ENCODE measurements at regions not wholly inside any gene's neighbourhood (a gene's known extent, or its start where the extent isn't known, plus 50 kb on each side); places are given as distances from the start of the nearest gene placed in this dataset.

DNA sequence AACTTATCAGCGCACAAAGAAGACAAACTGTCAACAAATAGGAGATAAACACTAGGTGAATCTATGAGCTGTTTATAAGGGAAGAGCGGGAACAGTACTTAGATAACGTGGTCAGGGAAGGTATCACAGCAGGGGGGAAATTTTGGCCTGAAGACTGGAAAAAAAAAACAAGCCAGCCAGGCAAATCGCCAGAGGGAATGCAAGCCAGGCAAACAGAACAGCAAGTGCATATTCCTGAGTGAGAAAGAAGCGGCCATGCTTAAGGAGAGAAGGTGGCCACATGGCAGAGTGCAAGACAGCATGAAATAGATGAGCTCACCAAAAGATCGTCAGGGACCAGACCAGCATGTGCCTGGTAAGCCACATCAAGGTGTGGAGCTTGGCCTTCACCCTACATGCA, 466.5 kb upstream of the ARID1B start:
- no peak for FAIRE-seq

DNA sequence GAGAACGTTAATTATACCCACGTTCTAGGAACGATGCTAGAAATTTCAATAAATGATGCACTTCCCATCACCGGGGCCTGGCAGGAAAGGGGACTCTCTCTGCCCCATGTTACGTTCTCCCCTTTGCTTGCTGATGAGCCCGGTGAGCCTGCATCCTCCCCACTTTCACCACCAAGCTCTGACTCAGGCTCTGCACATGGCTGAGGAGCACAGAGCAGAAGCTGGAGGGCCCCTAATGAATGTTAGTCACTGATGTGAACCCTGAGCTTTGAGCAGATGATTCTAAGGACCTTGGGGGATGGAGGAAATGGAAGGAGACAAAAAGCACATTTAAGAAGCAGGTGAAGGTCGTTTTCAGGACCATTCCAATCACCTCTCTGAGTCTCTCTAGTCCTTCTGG, 468.2 kb upstream of the ARID1B start:
- FAIRE-seq (no peak), DNase-seq (ENCODE audit: low spot score) (no peak)

More for the DNA sequence above, 466.5 kb upstream of the ARID1B start:
- no peak for DNase-seq (ENCODE audit: low spot score)

DNA sequence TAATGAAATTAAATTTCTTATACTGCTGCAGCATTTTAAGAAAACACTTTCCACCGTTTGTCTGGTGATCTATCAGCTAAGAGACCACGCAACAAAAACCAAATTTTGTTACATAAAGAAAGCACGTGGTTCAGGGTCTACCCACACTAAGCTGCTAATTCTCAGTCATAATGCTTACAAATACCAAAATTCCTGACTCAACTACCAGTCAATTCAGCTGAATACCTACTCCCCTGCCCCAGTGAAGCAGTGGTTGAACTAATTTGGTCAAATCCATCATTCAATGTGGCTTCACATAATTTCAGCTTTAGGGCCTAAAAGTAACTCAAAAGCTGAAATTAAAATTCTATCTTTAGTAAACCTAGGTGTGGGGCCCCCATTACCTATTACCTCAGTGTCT, 468.6 kb upstream of the ARID1B start:
- FAIRE-seq = no peak
- DNase-seq (ENCODE audit: low spot score) = no peak

GRCh38 chr6:156306531-156306930, 470.6 kb upstream of the ARID1B start:
- FAIRE-seq (no peak), DNase-seq (ENCODE audit: low spot score) (no peak)

DNA sequence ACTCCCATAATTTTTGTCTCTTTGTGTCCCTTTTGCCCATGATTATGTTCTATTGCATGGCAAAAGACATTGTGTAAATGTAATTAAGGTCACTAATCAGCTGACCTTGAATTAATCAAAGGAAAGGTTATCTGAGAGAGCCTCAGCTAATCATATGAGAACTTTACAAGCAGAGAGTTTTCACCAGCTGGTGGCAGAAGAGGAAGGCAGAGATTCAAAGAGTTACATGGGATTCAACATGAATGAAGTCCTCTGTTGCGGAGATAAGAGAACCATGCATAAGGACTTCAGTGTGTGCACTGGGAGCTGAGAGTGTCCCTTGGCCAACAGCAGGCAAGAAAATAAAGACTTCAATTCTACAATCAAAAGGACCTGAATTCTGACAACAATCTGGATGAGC, 494.1 kb upstream of the ARID1B start:
- DNase-seq (ENCODE audit: low spot score) (no peak), FAIRE-seq (no peak)

DNA sequence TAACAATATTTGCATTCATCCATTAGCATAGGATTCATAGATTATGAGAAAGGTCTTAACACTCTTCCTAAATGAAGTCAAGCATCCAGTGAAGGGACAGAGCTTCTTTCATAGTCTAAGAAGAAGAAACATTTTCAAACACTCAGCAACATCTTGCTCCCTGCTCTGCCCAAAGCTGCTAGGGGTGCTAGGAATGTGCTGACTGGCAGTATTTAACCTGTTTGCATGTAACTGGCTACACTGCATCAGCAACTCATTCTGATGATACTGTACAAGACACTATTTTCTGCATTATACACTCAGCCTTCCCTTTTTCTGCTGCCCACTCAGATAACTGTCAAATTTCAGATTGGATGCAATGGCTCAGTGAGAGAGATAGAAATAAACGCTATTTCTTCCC, 495.1 kb upstream of the ARID1B start:
- no peak for DNase-seq (ENCODE audit: low spot score)
- FAIRE-seq = no peak

DNA sequence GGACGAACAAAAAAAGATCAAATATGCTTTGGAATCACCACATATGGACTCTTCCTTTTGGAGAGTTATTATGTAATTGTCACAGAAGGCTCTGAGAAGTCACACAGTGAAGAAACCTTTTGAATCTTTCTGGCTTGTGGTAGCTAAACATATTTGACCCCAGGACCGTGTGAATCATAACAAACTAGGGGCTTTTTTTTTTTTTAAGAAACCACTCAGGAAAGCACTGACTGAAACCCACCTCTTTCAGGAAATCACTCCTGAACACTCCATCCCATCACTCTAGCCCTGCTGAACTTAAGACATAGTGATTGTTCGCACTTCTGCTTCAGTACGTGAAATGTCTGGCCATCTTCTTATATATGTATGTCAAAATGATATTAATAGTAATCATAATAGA, 495.9 kb upstream of the ARID1B start:
- FAIRE-seq = no peak
- no peak for DNase-seq (ENCODE audit: low spot score)

DNA sequence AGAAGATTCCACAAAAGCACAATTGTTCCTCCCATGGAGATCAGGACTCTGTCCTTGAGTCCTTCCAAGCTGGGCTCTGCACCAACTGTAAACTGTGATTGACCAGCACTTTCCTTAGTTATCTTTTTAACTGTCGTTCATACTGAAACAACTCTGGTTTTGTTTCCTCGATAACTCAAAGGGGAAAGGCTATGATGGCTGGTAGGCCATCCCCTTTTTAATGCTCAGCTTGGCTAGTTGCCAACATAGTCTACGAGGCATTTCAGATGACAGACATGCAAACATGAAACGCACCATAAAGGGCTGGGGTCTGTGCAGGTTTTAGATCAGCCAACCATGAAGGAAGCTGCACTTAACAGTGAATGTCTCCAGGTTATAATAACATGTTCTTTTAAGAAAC, 497.1 kb upstream of the ARID1B start:
- FAIRE-seq (no peak), DNase-seq (ENCODE audit: low spot score) (no peak)

- DNase-seq (ENCODE audit: low spot score) = no peak
- FAIRE-seq = no peak
Observed at GRCh38 chr6:156279261-156279969, 497.8 kb upstream of the ARID1B start.

DNA sequence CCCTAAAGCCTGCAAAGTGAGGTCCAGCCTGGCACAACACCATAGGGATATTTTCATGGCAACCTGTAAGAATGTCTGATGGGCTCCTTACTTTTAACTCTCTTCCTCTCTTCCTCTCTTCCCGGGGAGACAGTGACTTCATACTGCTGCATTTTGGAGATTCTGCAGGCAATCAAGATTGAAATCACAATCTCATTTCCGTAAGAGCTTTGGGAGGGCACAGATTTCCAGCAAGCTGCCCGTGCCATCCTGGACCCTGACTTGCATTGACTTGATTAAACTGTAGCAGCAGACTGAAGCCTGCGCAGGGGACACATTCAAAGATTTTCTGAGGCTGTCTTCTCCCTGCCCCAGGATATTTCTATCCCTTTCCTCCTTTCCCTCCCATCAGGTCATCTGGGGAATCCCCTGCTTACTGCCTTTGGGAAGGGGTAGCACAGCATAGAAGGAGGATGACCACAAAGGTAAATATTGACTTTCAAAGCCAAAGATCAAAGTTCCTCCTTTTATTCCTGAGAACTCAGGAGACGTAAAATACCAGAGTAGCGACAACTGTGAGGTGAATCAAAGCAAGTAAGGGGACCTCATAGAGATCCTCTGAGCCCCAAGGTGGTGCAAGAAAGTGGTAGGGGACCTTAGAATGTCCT, 504.0 kb upstream of the ARID1B start:
- FAIRE-seq (no peak), DNase-seq (ENCODE audit: low spot score) (no peak)

- DNase-seq (ENCODE audit: low spot score) (no peak), FAIRE-seq (no peak)
Observed at GRCh38 chr6:156269751-156270369, 507.3 kb upstream of the ARID1B start.

DNA sequence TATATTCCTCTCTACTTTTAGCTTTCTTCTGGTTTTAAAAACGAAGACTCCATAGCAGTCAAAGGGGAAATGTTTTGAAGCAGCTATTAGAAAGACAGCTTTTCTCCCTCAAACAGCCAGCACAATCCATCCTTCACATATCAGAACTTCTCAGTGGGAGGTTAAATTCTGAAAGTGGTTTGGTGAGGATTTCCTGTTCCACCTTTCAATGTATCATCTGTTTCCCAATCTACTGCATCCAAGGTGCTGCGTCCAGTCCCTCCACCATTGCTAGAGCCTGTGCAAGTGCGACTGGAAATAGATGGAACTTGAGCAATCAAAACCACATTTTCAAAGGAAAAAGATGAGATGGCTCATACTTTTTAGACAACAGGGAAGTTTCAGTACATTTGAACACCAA, 508.3 kb upstream of the ARID1B start:
- FAIRE-seq = no peak

DNA sequence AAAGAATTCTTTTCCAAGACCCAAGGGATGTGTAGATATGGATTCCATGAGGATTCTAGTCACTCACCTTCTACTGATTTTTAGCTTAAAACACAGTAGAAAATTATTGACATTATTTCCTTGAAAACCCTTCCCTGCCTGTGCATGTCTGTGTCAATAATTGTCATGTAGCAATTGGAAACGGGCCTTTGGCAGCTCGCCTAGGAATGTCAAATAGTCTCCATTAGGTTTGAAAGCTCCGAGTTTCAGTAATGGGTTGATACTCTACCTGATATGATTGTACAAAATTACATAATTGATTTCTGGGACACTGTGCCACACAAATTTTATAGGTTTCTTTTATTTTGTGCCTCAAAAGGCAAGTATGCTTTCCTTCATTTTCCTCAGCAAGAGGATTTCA, 515.2 kb upstream of the ARID1B start:
- FAIRE-seq = no peak
- no peak for DNase-seq (ENCODE audit: low spot score)

More for the DNA sequence above, 508.3 kb upstream of the ARID1B start:
- no peak for DNase-seq (ENCODE audit: low spot score)

- DNase-seq (ENCODE audit: low spot score) = no peak
- FAIRE-seq = no peak
Observed at GRCh38 chr6:156260815-156261214, 516.4 kb upstream of the ARID1B start.

DNA sequence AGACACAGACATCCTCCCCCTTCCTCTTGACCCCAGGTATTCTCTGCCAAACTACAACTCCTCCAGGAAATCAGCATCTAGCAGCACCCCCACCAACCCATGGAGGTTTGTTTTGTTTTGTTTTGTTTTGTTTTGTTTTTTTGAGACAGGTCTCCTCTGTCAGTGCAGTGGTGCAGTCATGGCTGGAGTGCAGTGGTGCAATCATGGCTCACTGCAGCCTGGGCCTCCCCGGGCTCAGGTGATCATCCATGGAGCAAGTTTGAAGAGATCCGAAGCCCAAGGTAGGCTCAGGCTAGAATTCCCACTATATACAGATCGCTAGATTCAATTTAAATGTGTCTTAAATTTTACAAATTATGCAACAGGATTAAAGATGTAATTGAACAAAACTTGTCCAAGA, 518.2 kb upstream of the ARID1B start:
- DNase-seq (ENCODE audit: low spot score) (no peak), FAIRE-seq (no peak)

DNA sequence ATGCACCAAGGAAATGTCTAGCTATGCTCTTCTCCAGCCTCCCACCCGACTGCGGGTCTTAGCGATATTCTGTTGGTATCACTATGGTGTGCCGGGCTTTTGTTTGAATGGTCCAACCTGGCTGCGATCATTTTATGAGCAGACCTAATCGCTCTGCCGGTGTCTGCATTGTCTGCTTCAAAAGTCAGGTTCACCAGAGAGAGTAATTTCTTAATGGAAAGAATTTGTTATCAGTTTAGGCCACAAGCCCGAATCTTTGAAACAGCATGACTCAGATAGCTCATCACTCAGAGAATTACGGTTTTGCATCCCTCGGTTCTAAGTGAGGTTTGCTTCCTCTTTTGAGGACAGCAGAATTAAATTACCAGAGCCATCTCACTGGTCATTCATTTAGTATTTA, 521.0 kb upstream of the ARID1B start:
- no peak for DNase-seq (ENCODE audit: low spot score)
- FAIRE-seq = no peak

DNA sequence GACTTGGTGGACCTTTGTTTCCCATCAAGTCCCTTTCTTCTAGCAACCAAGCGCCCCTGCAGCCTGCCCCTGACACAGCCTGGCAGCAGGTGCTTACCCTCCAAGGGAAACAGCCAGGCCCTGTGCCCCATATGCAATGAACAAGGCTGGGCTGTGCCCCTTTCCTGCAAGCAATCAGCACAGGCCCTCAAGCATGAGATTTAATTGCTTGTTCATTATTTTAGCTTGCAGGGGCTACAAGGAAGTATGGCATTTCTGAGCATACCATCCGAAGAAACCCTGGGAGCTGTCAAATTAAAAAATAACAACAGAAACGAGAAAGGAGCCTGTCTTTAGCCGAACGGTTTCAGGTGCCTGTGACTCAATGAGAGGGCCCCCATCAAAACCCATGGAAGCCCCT, 522.9 kb upstream of the ARID1B start:
- FAIRE-seq = no peak
- no peak for DNase-seq (ENCODE audit: low spot score)

DNA sequence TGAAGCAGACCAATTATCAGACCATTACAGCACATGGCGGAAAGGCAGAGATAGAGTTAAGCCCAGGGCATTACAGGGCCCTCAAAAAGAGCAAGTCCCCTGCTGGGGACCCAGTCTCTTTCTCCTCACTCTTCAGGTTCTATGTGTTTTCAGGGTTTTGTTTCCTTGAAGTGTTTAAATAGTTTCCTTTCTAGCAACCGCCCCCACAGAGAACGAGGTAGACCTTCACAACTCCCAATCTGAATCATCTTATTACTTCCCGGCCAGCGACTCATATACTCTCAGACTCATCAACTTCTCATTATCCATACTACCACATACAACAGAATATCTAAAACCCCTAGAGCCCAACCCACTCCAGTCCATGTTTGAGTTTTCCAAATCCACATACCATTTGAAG, 526.6 kb upstream of the ARID1B start:
- FAIRE-seq = no peak
- no peak for DNase-seq (ENCODE audit: low spot score)

DNA sequence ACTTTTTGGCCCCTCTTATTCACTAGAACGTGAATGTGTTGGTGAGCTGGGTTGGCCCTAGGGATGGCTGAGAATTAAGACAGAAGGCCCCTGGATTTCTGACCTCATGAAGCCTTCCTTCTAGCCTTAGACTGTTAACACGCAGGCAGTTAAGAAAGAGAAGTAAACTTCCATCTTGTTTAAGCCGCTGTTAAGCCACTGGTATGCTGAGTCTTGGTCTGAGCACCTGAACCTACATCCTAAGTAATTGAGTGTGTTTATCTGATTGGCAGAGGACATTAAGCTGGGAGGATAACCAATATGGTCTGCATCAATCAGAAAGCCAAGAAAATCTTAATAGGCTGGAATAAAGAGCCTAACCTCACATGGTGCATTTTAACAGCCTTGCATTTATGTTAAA, 535.0 kb upstream of the ARID1B start:
- DNase-seq (ENCODE audit: low spot score) (no peak), FAIRE-seq (no peak)

DNA sequence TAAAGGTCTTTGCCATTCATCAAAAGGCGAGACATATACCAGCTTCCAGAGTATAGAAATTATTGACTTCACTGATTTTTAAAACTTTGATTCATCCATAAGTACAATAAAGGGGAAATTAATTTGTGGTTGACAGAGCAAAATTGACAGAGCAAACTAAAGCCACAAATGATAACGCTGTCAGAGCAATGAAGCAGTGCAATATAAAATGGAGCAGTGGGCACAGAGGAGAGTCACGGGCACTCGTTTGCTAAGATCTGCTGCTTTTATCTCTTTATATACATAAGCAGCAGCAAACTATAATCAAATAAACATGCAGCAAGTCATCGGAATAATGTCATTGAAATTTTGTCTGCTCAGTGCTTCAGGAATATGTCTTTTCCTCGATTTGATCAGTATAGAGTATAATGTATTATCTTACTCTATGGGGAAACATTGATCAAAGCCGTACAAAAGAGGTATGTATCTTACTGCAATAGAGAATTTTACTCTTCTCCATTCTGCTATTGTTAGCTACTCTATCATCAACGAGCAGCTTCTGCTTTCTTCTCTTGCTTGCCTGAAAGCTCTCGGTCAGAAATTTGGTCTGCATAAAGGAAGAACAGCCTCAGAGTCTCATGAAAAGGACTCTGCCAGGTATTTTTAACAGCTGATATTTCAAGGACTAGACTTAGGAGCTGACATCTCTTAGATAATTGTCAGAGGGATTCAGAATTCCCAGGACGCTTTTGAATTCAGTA, 546.0 kb upstream of the ARID1B start:
- DNase-seq (ENCODE audit: low spot score) = no peak
- FAIRE-seq = no peak

- DNase-seq (ENCODE audit: low spot score) = no peak
- FAIRE-seq = no peak
Observed at GRCh38 chr6:156219973-156220372, 557.2 kb upstream of the ARID1B start.

- DNase-seq (ENCODE audit: low spot score) (no peak), FAIRE-seq (no peak)
Observed at GRCh38 chr6:156205678-156206077, 571.5 kb upstream of the ARID1B start.
